ENCODE measurements at regions not wholly inside any gene's neighbourhood (a gene's known extent, or its start where the extent isn't known, plus 50 kb on each side); places are given as distances from the start of the nearest gene placed in this dataset.

- H3K4me1 ChIP-seq (ENCODE audit: insufficient read depth, low read length) = peaks cover 6% of the 10 kb centered on the region; the same call in 1 of the 2 replicates
- H3K36me3 ChIP-seq (ENCODE audit: insufficient read depth, low read length) = no peaks in the 10 kb centered on the region
- H3K9me3 ChIP-seq (ENCODE audit: control insufficient read depth, insufficient read depth, low read length) = no peaks in the 10 kb centered on the region
- H3K9ac ChIP-seq (ENCODE audit: low read depth, low read length) = no peak overlapping the region
Observed at GRCh38 chr9:135244271-135245221, 157.1 kb downstream of the OLFM1 start.

- Histone ChIP-seq H3K36me3 (ENCODE audit: insufficient read depth, low read length) (no peaks in the 10 kb centered on the region), H3K9me3 (ENCODE audit: control insufficient read depth, insufficient read depth, low read length) (no peaks in the 10 kb centered on the region), H3K4me1 (ENCODE audit: insufficient read depth, low read length) (peaks cover 6% of the 10 kb centered on the region; the same call in 1 of the 2 replicates), H3K9ac (ENCODE audit: low read depth, low read length) (no peak overlapping the region)
Observed at GRCh38 chr9:135245482-135246247, 158.2 kb downstream of the OLFM1 start.

GRCh38 chr9:135246248-135247205 is 159.1 kb downstream of the OLFM1 start:
- Histone ChIP-seq H3K9me3 (ENCODE audit: control insufficient read depth, insufficient read depth, low read length) (no peaks in the 10 kb centered on the region), H3K36me3 (ENCODE audit: insufficient read depth, low read length) (no peaks in the 10 kb centered on the region), H3K4me1 (ENCODE audit: insufficient read depth, low read length) (peaks cover 5% of the 10 kb centered on the region; the same call in 1 of the 2 replicates), H3K9ac (ENCODE audit: low read depth, low read length) (no peak overlapping the region)

GRCh38 chr9:135247227-135247930 is 159.9 kb downstream of the OLFM1 start:
- Histone ChIP-seq H3K9me3 (ENCODE audit: control insufficient read depth, insufficient read depth, low read length) (no peaks in the 10 kb centered on the region), H3K36me3 (ENCODE audit: insufficient read depth, low read length) (no peaks in the 10 kb centered on the region), H3K9ac (ENCODE audit: low read depth, low read length) (no peak overlapping the region), H3K4me1 (ENCODE audit: insufficient read depth, low read length) (no peaks in the 10 kb centered on the region)

- Histone ChIP-seq H3K36me3 (ENCODE audit: insufficient read depth, low read length) (no peaks in the 10 kb centered on the region), H3K9ac (ENCODE audit: low read depth, low read length) (no peak overlapping the region), H3K4me1 (ENCODE audit: insufficient read depth, low read length) (peaks cover 5% of the 10 kb centered on the region), H3K9me3 (ENCODE audit: control insufficient read depth, insufficient read depth, low read length) (no peaks in the 10 kb centered on the region)
Observed at GRCh38 chr9:135248111-135248510, 160.6 kb downstream of the OLFM1 start.

- Histone ChIP-seq H3K36me3 (ENCODE audit: insufficient read depth, low read length) (no peaks in the 10 kb centered on the region), H3K9me3 (ENCODE audit: control insufficient read depth, insufficient read depth, low read length) (no peaks in the 10 kb centered on the region), H3K4me1 (ENCODE audit: insufficient read depth, low read length) (peaks cover 7% of the 10 kb centered on the region), H3K9ac (ENCODE audit: low read depth, low read length) (no peak overlapping the region)
Observed at GRCh38 chr9:135248721-135249120, 161.3 kb downstream of the OLFM1 start.

- Histone ChIP-seq H3K9ac (ENCODE audit: low read depth, low read length) (no peak overlapping the region), H3K4me1 (ENCODE audit: insufficient read depth, low read length) (peaks cover 7% of the 10 kb centered on the region)
Observed at GRCh38 chr9:135249191-135249590, 161.7 kb downstream of the OLFM1 start.

GRCh38 chr9:135249711-135250110 is 162.2 kb downstream of the OLFM1 start:
- H3K36me3 ChIP-seq (ENCODE audit: insufficient read depth, low read length) = no peaks in the 10 kb centered on the region
- H3K9ac ChIP-seq (ENCODE audit: low read depth, low read length) = no peak overlapping the region
- H3K9me3 ChIP-seq (ENCODE audit: control insufficient read depth, insufficient read depth, low read length) = no peaks in the 10 kb centered on the region
- H3K4me1 ChIP-seq (ENCODE audit: insufficient read depth, low read length) = peaks cover 7% of the 10 kb centered on the region

More at GRCh38 chr9:135249191-135249590, 161.7 kb downstream of the OLFM1 start:
- no peaks in the 10 kb centered on the region for H3K36me3 ChIP-seq (ENCODE audit: insufficient read depth, low read length)
- H3K9me3 ChIP-seq (ENCODE audit: control insufficient read depth, insufficient read depth, low read length) = no peaks in the 10 kb centered on the region

- H3K4me1 ChIP-seq (ENCODE audit: insufficient read depth, low read length) = peaks cover 15% of the 10 kb centered on the region
- H3K36me3 ChIP-seq (ENCODE audit: insufficient read depth, low read length) = no peaks in the 10 kb centered on the region
- H3K9ac ChIP-seq (ENCODE audit: low read depth, low read length) = no peak overlapping the region
- H3K9me3 ChIP-seq (ENCODE audit: control insufficient read depth, insufficient read depth, low read length) = no peaks in the 10 kb centered on the region
Observed at GRCh38 chr9:135251331-135251761, 163.9 kb downstream of the OLFM1 start.

GRCh38 chr9:135251996-135252760 is 164.7 kb downstream of the OLFM1 start:
- Histone ChIP-seq H3K36me3 (ENCODE audit: insufficient read depth, low read length) (no peaks in the 10 kb centered on the region), H3K9ac (ENCODE audit: low read depth, low read length) (no peak overlapping the region), H3K4me1 (ENCODE audit: insufficient read depth, low read length) (peaks cover 15% of the 10 kb centered on the region)

GRCh38 chr9:135252980-135253304 is 165.5 kb downstream of the OLFM1 start:
- Histone ChIP-seq H3K9me3 (ENCODE audit: control insufficient read depth, insufficient read depth, low read length) (no peaks in the 10 kb centered on the region), H3K9ac (ENCODE audit: low read depth, low read length) (no peak overlapping the region), H3K4me1 (ENCODE audit: insufficient read depth, low read length) (peaks cover 15% of the 10 kb centered on the region), H3K36me3 (ENCODE audit: insufficient read depth, low read length) (no peaks in the 10 kb centered on the region)

More at GRCh38 chr9:135251996-135252760, 164.7 kb downstream of the OLFM1 start:
- no peaks in the 10 kb centered on the region for H3K9me3 ChIP-seq (ENCODE audit: control insufficient read depth, insufficient read depth, low read length)

- Histone ChIP-seq H3K4me1 (ENCODE audit: insufficient read depth, low read length) (peaks cover 15% of the 10 kb centered on the region), H3K9ac (ENCODE audit: low read depth, low read length) (no peak overlapping the region), H3K9me3 (ENCODE audit: control insufficient read depth, insufficient read depth, low read length) (no peaks in the 10 kb centered on the region), H3K36me3 (ENCODE audit: insufficient read depth, low read length) (no peaks in the 10 kb centered on the region)
Observed at GRCh38 chr9:135253305-135254004, 166.0 kb downstream of the OLFM1 start.
